ENCODE measurements at regions not wholly inside any gene's neighbourhood (a gene's known extent, or its start where the extent isn't known, plus 50 kb on each side); places are given as distances from the start of the nearest gene placed in this dataset.

- in situ Hi-C loops (cut with MboI) (no loop called here), intact Hi-C loops (cut with micrococcal nuclease) (no loop called here)
- BruUV-seq (replicated peaks): no TSS peak
- Histone ChIP-seq H3K4me2 (ENCODE audit: insufficient read depth, low read length) (no peak overlapping the region), H3K79me2 (ENCODE audit: control insufficient read depth, insufficient read depth, low read length) (no peaks in the 10 kb centered on the region), H3K27ac (ENCODE audit: extremely low read depth, low read depth, low read length) (no peak overlapping the region), H4K20me1 (replicated peaks; ENCODE audit: control insufficient read depth, insufficient read depth, low read length) (no peaks in the 10 kb centered on the region), H3K36me3 (ENCODE audit: control insufficient read depth, insufficient read depth, low read length) (no peaks in the 10 kb centered on the region), H3K9ac (ENCODE audit: insufficient read depth in 1 of 2, low read depth in 2 of 2, low read length in 2 of 2) (no peak overlapping the region), H2AFZ (ENCODE audit: low read depth, low read length) (no peak overlapping the region), H3K9me1 (ENCODE audit: control insufficient read depth, insufficient read depth, low read length) (no peaks in the 10 kb centered on the region), H3K4me3 (no peak overlapping the region), H3K9me3 (replicated peaks; ENCODE audit: control insufficient read depth, insufficient read depth, low read depth, low read length) (no peaks in the 10 kb centered on the region), H3K4me1 (replicated peaks in 1 of 2; ENCODE audit: control insufficient read depth in 2 of 2, insufficient read depth in 2 of 2, low read length in 2 of 2) (no peaks in the 10 kb centered on the region), H3K27me3 (ENCODE audit: control insufficient read depth in 2 of 2, insufficient read depth in 2 of 2, low read length in 2 of 2) (no peaks in the 10 kb centered on the region)
- no peak for FAIRE-seq
- ChIA-PET CTCF (ENCODE audit: low intra/inter-chr PET ratio) (no interaction called here), POLR2A (no interaction called here)
- no peak for TF ChIP-seq NR2C2 (CRISPR knock-in tag; IDR thresholded peaks at IDR 0.05)
- TF ChIP-seq NR2C2 (tag; IDR thresholded peaks at IDR 0.05): no peak
- no peak for TF ChIP-seq MCM7 (IDR thresholded peaks at IDR 0.05)
- TF ChIP-seq ZBTB17 (CRISPR knock-in tag; IDR thresholded peaks at IDR 0.05): no peak
- TF ChIP-seq ZNF263 (CRISPR knock-in tag; IDR thresholded peaks at IDR 0.05; ENCODE audit: borderline replicate concordance): no peak
- TF ChIP-seq ETV1 (tag; conservative IDR thresholded peaks at IDR 0.05; ENCODE audit: low read depth): no peak
- TF ChIP-seq CXXC5 (CRISPR knock-in tag; IDR thresholded peaks at IDR 0.05): no peak
- TF ChIP-seq ZC3H11A (IDR thresholded peaks at IDR 0.05; ENCODE audit: low read depth, low read length): no peak
- TF ChIP-seq RBM17 (IDR thresholded peaks at IDR 0.05; ENCODE audit: borderline replicate concordance, low read depth, low read length): no peak
- no peak for TF ChIP-seq BRCA1 (IDR thresholded peaks at IDR 0.05)
- no peak for TF ChIP-seq BRCA1 (CRISPR knock-in tag; IDR thresholded peaks at IDR 0.05)
- no peak for TF ChIP-seq SMARCB1 (IDR thresholded peaks at IDR 0.05; ENCODE audit: insufficient read length, low read depth)
- TF ChIP-seq ZNF518B (CRISPR knock-in tag; IDR thresholded peaks at IDR 0.05): no peak
- TF ChIP-seq PYGO2 (tag; IDR thresholded peaks at IDR 0.05): no peak
- TF ChIP-seq L3MBTL2 (IDR thresholded peaks at IDR 0.05): no peak
- no peak for TF ChIP-seq DEAF1 (CRISPR knock-in tag; IDR thresholded peaks at IDR 0.05)
- no peak for TF ChIP-seq ZSCAN32 (CRISPR knock-in tag; IDR thresholded peaks at IDR 0.05)
- WGBS (ENCODE audit: insufficient coverage, low coverage, missing lambda C conversion rate): 0% methylated on average over 1 of the region's 1 CpG
- DNase-seq (ENCODE audit: extremely low read depth in 1 of 4, low spot score in 3 of 4): no peak
- ATAC-seq: no peak
Observed at GRCh38 chr13:88541994-88542393, 870.8 kb downstream of the SLITRK5 start.

Data from K562 (cell line).